Esophagus (tissue), 2 donors: ENCODE measurements at regions not wholly inside any gene's neighbourhood (a gene's known extent, or its start where the extent isn't known, plus 50 kb on each side); places are given as distances from the start of the nearest gene placed in this dataset.
"Not testable (repeated sequence)": the region's sequence is repeated elsewhere in the genome, so short reads cannot be mapped to it uniquely, and the experiment has no call there.

ENCODE experiments used
- H3K27ac ChIP-seq, 2 donors: one replicate each; pipeline ENCODE4 v1.5.1; 2013; ENCODE audit warnings: low read depth in 2 of 2, mild to moderate bottlenecking in 2 of 2, inconsistent platforms in 1 of 2, low read length in 1 of 2, moderate library complexity in 1 of 2
- H3K27me3 ChIP-seq, 2 donors: one replicate each; pipeline ENCODE4 v1.6.1; 2013; ENCODE audit warnings: low read length in 2 of 2, control low read depth in 1 of 2, mild to moderate bottlenecking in 1 of 2; ENCODE audit not compliant: insufficient read depth in 2 of 2, control insufficient read depth in 1 of 2
- H3K36me3 ChIP-seq, 2 donors: one replicate each; pipeline ENCODE4 v1.6.1; 2013; ENCODE audit warnings: low read length in 1 of 2; ENCODE audit not compliant: control insufficient read depth in 2 of 2, insufficient read depth in 2 of 2
- H3K4me1 ChIP-seq, 2 donors: one replicate each; pipeline ENCODE4 v1.6.1; 2013; ENCODE audit warnings: low read length in 1 of 2; ENCODE audit not compliant: control insufficient read depth in 2 of 2, insufficient read depth in 2 of 2
- H3K4me3 ChIP-seq, 2 donors: one replicate each; pipeline ENCODE4 v1.5.1; 2013; ENCODE audit warnings: low read length in 2 of 2, mild to moderate bottlenecking in 2 of 2, low read depth in 1 of 2, moderate library complexity in 1 of 2
- H3K9me3 ChIP-seq, 2 donors: one replicate each; pipeline ENCODE4 v1.6.1; 2013; ENCODE audit warnings: mild to moderate bottlenecking in 2 of 2, low read depth in 1 of 2, low read length in 1 of 2, moderate library complexity in 1 of 2; ENCODE audit not compliant: control insufficient read depth in 2 of 2, insufficient read depth in 1 of 2
- WGBS, 2 donors: extraction: QIAGEN DNeasy Blood & Tissue Kit; methylation state at CpG; one replicate each; pipeline ENCODE4 v1.1.7; 2013; 5-methylcytosine and 5-hydroxymethylcytosine counted together
- donor health status: healthy with polysubstance abuse.
- donor health status: Bipolar disorder and iron deficiency.

DNA sequence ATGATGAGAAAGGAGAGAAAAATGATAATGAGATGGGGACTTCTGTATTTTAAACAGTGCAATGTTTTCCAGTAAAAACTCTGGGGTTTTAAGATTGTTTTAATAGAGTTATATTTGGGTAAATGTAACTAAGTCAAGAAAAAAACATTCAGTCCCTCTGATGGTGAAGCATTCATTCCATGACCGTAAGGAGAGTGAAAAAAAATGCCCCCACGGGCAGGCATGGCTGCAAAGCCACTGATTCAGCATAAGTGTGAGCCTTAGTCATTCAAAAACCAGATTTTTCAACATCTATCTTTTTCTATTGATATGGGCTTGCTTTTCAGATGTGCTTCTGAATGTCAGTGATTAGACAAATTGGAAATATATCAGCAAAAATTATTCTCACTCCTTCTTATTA, 957.8 kb downstream of the SLC4A3 start:
- Histone ChIP-seq H3K36me3 (no peaks in the 10 kb centered on the region), H3K4me1 (no peaks in the 10 kb centered on the region), H3K9me3 (no peaks in the 10 kb centered on the region), H3K4me3 (no peak overlapping the region), H3K27me3 (peaks cover 0 to 2% of the 10 kb centered on the region in 2 donors), H3K27ac (no peak overlapping the region)
- 52 to 66% methylated on average over 2 of the region's 2 CpGs for WGBS, 2 donors

- WGBS, 2 donors, result 65 to 67% methylated on average over 5 of the region's 5 CpGs
- Histone ChIP-seq H3K4me3 (no peak overlapping the region), H3K27ac (no peak overlapping the region), H3K36me3 (no peaks in the 10 kb centered on the region), H3K27me3 (peaks cover 0 to 2% of the 10 kb centered on the region in 2 donors), H3K9me3 (no peaks in the 10 kb centered on the region), H3K4me1 (no peaks in the 10 kb centered on the region)
Observed at GRCh38 chr2:220586980-220587530, 959.6 kb downstream of the SLC4A3 start.

- Histone ChIP-seq H3K9me3 (no peaks in the 10 kb centered on the region), H3K4me3 (no peak overlapping the region), H3K36me3 (no peaks in the 10 kb centered on the region), H3K27me3 (peaks cover 0 to 2% of the 10 kb centered on the region in 2 donors), H3K27ac (no peak overlapping the region), H3K4me1 (no peaks in the 10 kb centered on the region)
- WGBS, 2 donors, result 91 to 93% methylated on average over 5 of the region's 5 CpGs
Observed at GRCh38 chr2:220588148-220588547, 960.7 kb downstream of the SLC4A3 start.

DNA sequence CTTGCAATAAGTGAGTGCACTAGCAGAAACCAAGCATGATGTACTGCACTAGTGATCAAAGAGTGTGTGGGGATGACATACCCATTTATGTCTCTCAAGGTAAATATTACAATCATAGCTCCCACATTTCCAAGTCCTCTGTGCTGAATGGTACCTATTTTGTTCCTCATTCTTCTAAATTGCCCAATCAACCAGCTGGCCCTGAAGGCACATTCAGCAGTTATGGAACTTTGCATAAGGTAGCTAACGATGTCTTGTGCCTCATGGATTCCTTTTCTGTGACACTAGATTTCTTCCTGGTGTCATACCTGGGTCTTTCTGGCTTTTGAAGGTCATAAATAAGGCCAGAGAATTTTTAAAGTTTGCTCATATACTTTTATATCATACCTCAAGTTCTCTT, 963.0 kb downstream of the SLC4A3 start:
- H3K4me3 ChIP-seq, result no peak overlapping the region
- peaks cover 0 to 2% of the 10 kb centered on the region in 2 donors for H3K27me3 ChIP-seq
- H3K9me3 ChIP-seq, result no peaks in the 10 kb centered on the region
- no peaks in the 10 kb centered on the region for H3K4me1 ChIP-seq
- no peaks in the 10 kb centered on the region for H3K36me3 ChIP-seq
- WGBS, 2 donors, result 88 to 89% methylated on average over 1 of the region's 1 CpG
- no peak overlapping the region for H3K27ac ChIP-seq

DNA sequence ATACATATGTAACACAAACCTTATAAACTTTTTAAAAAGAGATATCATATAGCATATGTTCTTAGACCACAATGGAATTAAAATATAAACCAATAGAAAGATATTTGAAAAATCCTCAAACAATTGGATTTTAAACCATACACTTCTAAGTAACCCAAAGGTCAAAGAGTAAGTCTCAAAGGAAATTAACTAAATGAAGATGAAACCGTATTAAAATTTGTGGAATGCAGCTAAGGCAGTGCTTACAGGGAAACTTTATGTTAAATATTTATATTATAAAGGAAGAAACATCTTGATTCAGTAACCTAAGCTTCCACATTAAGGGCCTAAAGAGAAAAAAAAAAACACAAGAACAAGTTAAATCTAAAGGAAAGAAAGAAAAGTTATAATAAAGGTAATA, 966.1 kb downstream of the SLC4A3 start:
- Histone ChIP-seq H3K4me3 (no peak overlapping the region), H3K4me1 (no peaks in the 10 kb centered on the region), H3K9me3 (no peaks in the 10 kb centered on the region), H3K27me3 (no peaks in the 10 kb centered on the region), H3K36me3 (no peaks in the 10 kb centered on the region), H3K27ac (no peak overlapping the region)
- WGBS, 2 donors, result 28 to 41% methylated on average over 1 of the region's 1 CpG

- WGBS, 2 donors, result 54 to 68% methylated on average over 3 of the region's 3 CpGs
- H3K4me1 ChIP-seq, result no peaks in the 10 kb centered on the region
- H3K4me3 ChIP-seq, result no peak overlapping the region
- H3K9me3 ChIP-seq, result no peaks in the 10 kb centered on the region
- no peak overlapping the region for H3K27ac ChIP-seq
- H3K36me3 ChIP-seq, result no peaks in the 10 kb centered on the region
- H3K27me3 ChIP-seq, result no peaks in the 10 kb centered on the region
Observed at GRCh38 chr2:220601674-220602073, 970.4 kb downstream of the EPHA4 start.

GRCh38 chr2:220613004-220613403, 959.1 kb downstream of the EPHA4 start:
- H3K4me1 ChIP-seq, H3K9me3 ChIP-seq, H3K36me3 ChIP-seq, H3K4me3 ChIP-seq, H3K27me3 ChIP-seq, H3K27ac ChIP-seq: not testable (repeated sequence)
- 95% methylated on average over 8 of the region's 8 CpGs for WGBS, 2 donors

DNA sequence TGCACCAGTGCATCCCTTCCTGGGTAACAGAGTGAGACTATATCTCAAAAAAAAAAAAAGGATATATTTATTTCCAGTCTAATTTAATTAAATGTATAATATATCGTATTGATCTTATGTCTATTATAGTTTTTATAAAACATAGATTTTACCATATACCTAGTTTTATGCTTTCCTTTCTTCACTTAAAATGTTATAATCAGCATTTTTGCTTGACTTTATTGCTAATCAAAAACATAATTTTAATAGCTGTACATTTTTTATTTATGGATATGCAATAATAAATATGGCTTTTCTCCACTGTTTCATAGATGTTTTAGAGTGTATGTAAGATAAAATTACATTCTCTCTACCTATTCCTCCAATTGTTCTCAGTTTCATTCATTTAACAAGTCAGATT, 958.0 kb downstream of the EPHA4 start:
- H3K4me3 ChIP-seq, result no peak overlapping the region
- H3K9me3 ChIP-seq, result no peaks in the 10 kb centered on the region
- H3K4me1 ChIP-seq, result no peaks in the 10 kb centered on the region
- H3K36me3 ChIP-seq, result no peaks in the 10 kb centered on the region
- peaks cover 0 to 3% of the 10 kb centered on the region in 2 donors for H3K27me3 ChIP-seq
- WGBS, 2 donors, result 87 to 97% methylated on average over 1 of the region's 1 CpG
- no peak overlapping the region for H3K27ac ChIP-seq

GRCh38 chr2:220619525-220620220, 952.4 kb downstream of the EPHA4 start:
- H3K4me3 ChIP-seq, result no peak overlapping the region
- H3K27me3 ChIP-seq, result peaks cover 0 to 3% of the 10 kb centered on the region in 2 donors
- H3K27ac ChIP-seq, result peak overlapping the region; percentile 24 to 80
- no peaks in the 10 kb centered on the region for H3K9me3 ChIP-seq
- peaks cover 0 to 3% of the 10 kb centered on the region in 2 donors for H3K4me1 ChIP-seq
- no peaks in the 10 kb centered on the region for H3K36me3 ChIP-seq
- WGBS, 2 donors, result 28 to 36% methylated on average over 3 of the region's 3 CpGs

DNA sequence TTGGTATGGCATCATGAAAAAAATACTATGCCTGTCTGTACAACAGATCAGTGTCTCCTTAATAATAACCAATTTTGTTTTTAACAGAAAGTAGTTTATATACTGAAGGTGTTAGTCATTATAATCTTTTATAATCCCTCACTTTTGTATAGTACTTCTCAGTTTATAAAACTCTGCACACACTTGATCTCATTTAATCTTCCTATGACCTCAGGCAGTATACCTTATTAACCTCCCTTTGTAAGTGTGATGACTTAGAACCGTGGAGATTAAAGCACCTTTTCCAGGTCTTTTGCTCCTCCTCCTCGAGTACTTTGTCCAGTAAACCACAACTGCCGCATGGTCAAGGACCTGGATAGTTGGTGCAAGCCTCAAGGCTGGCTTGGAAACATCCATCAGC, 945.5 kb downstream of the EPHA4 start:
- Histone ChIP-seq H3K9me3 (no peaks in the 10 kb centered on the region), H3K36me3 (no peaks in the 10 kb centered on the region), H3K4me1 (no peaks in the 10 kb centered on the region), H3K4me3 (no peak overlapping the region), H3K27me3 (peaks cover 0 to 13% of the 10 kb centered on the region in 2 donors), H3K27ac (no peak overlapping the region)
- WGBS, 2 donors, result 46 to 49% methylated on average over 3 of the region's 3 CpGs
